HuH-7.5 (cell line): ENCODE measurements at regions not wholly inside any gene's neighbourhood (a gene's known extent, or its start where the extent isn't known, plus 50 kb on each side); places are given as distances from the start of the nearest gene placed in this dataset.
"Not testable (repeated sequence)": the region's sequence is repeated elsewhere in the genome, so short reads cannot be mapped to it uniquely, and the experiment has no call there.

Source experiments
- DNase-seq: peaks from one replicate; pipeline ENCODE4 v3.0.0; 2011; ENCODE audit warnings: low spot score

GRCh38 chr4:180253419-180253818 lies 1989.8 kb upstream of the TENM3 start:
- DNase-seq: no peak

GRCh38 chr4:180261346-180261745 lies 1981.9 kb upstream of the TENM3 start:
- no peak for DNase-seq

- DNase-seq: no peak
Measured at GRCh38 chr4:180280076-180280475, 1963.1 kb upstream of the TENM3 start.

GRCh38 chr4:180280726-180281297 lies 1962.4 kb upstream of the TENM3 start:
- no peak for DNase-seq

- no peak for DNase-seq
Measured at GRCh38 chr4:180281724-180282123, 1961.5 kb upstream of the TENM3 start.

- no peak for DNase-seq
Measured at GRCh38 chr4:180284267-180284666, 1958.9 kb upstream of the TENM3 start.

GRCh38 chr4:180285796-180286195 lies 1957.4 kb upstream of the TENM3 start:
- no peak for DNase-seq

GRCh38 chr4:180292339-180292738 lies 1950.9 kb upstream of the TENM3 start:
- DNase-seq: no peak

GRCh38 chr4:180296036-180296599 lies 1947.1 kb upstream of the TENM3 start:
- no peak for DNase-seq

- no peak for DNase-seq
Measured at GRCh38 chr4:180304321-180304720, 1938.9 kb upstream of the TENM3 start.

GRCh38 chr4:180310616-180311015 lies 1932.6 kb upstream of the TENM3 start:
- DNase-seq: no peak

GRCh38 chr4:180314972-180315371 lies 1928.2 kb upstream of the TENM3 start:
- no peak for DNase-seq

- no peak for DNase-seq
Measured at GRCh38 chr4:180330521-180330920, 1912.7 kb upstream of the TENM3 start.

- no peak for DNase-seq
Measured at GRCh38 chr4:180333162-180333561, 1910.0 kb upstream of the TENM3 start.

GRCh38 chr4:180335566-180335965 lies 1907.6 kb upstream of the TENM3 start:
- DNase-seq: no peak

GRCh38 chr4:180336494-180337090 lies 1906.6 kb upstream of the TENM3 start:
- no peak for DNase-seq

- DNase-seq: no peak
Measured at GRCh38 chr4:180341926-180342325, 1901.3 kb upstream of the TENM3 start.

- DNase-seq: no peak
Measured at GRCh38 chr4:180350901-180351300, 1892.3 kb upstream of the TENM3 start.

- no peak for DNase-seq
Measured at GRCh38 chr4:180356766-180357165, 1886.4 kb upstream of the TENM3 start.

- not testable (repeated sequence) for DNase-seq
Measured at GRCh38 chr4:180360113-180360512, 1883.1 kb upstream of the TENM3 start.

GRCh38 chr4:180363815-180364214 lies 1879.4 kb upstream of the TENM3 start:
- DNase-seq: no peak

- DNase-seq: no peak
Measured at GRCh38 chr4:180372691-180373090, 1870.5 kb upstream of the TENM3 start.

GRCh38 chr4:180377741-180378140 lies 1865.5 kb upstream of the TENM3 start:
- no peak for DNase-seq

GRCh38 chr4:180380733-180381132 lies 1862.5 kb upstream of the TENM3 start:
- no peak for DNase-seq
